ENCODE measurements at regions not wholly inside any gene's neighbourhood (a gene's known extent, or its start where the extent isn't known, plus 50 kb on each side); places are given as distances from the start of the nearest gene placed in this dataset.

GRCh38 chr3:72160351-72160750 lies 375.4 kb upstream of the PROK2 start:
- Histone ChIP-seq H3K36me3 (replicated peaks; ENCODE audit: insufficient read depth, low read depth) (no peaks in the 10 kb centered on the region), H3K4me3 (no peak overlapping the region), H3K27ac (no peak overlapping the region), H3K79me2 (no peaks in the 10 kb centered on the region), H2AFZ (no peak overlapping the region), H3K27me3 (no peaks in the 10 kb centered on the region), H4K20me1 (ENCODE audit: insufficient read depth, poor library complexity, severe bottlenecking) (no peaks in the 10 kb centered on the region), H3K9me3 (ENCODE audit: low read depth) (no peaks in the 10 kb centered on the region), H3K4me2 (no peak overlapping the region), H3K4me1 (ENCODE audit: insufficient read depth) (peaks cover 16% of the 10 kb centered on the region), H3K9me2 (replicated peaks; ENCODE audit: insufficient read depth) (no peaks in the 10 kb centered on the region)
- no peak for DNase-seq (ENCODE audit: low spot score)
- no peak for TF ChIP-seq CTCF (IDR thresholded peaks at IDR 0.05; ENCODE audit: poor library complexity)
- TF ChIP-seq EZH2phosphoT487 (IDR thresholded peaks at IDR 0.05; ENCODE audit: low read depth, severe bottlenecking, unreplicated experiment), result no peak
- TF ChIP-seq EZH2 (IDR thresholded peaks at IDR 0.05; ENCODE audit: borderline replicate concordance), result no peak
- 83% methylated on average over 5 of the region's 5 CpGs for WGBS (ENCODE audit: low lambda C conversion rate, missing lambda C conversion rate)

- no peak for DNase-seq (ENCODE audit: low spot score)
- no peak overlapping the region for H3K4me3 ChIP-seq
- H3K27me3 ChIP-seq, result no peaks in the 10 kb centered on the region
- no peak overlapping the region for H3K4me2 ChIP-seq
- no peaks in the 10 kb centered on the region for H3K36me3 ChIP-seq (replicated peaks; ENCODE audit: insufficient read depth, low read depth)
- H3K9me2 ChIP-seq (replicated peaks; ENCODE audit: insufficient read depth), result no peaks in the 10 kb centered on the region
- H3K9me3 ChIP-seq (ENCODE audit: low read depth), result no peaks in the 10 kb centered on the region
- no peak overlapping the region for H2AFZ ChIP-seq
- no peak overlapping the region for H3K27ac ChIP-seq
- peaks cover 24% of the 10 kb centered on the region for H3K4me1 ChIP-seq (ENCODE audit: insufficient read depth)
- H4K20me1 ChIP-seq (ENCODE audit: insufficient read depth, poor library complexity, severe bottlenecking), result no peaks in the 10 kb centered on the region
- TF ChIP-seq EZH2phosphoT487 (IDR thresholded peaks at IDR 0.05; ENCODE audit: low read depth, severe bottlenecking, unreplicated experiment), result no peak
- no peak for TF ChIP-seq CTCF (IDR thresholded peaks at IDR 0.05; ENCODE audit: poor library complexity)
- TF ChIP-seq EZH2 (IDR thresholded peaks at IDR 0.05; ENCODE audit: borderline replicate concordance), result no peak
- whole genome bisulfite sequencing (ENCODE audit: low lambda C conversion rate, missing lambda C conversion rate), result 94% methylated on average over 2 of the region's 2 CpGs
- no peaks in the 10 kb centered on the region for H3K79me2 ChIP-seq
These were observed 374.5 kb upstream of the PROK2 start for GRCh38 chr3:72159487-72159886.

GRCh38 chr3:72158639-72159326 lies 373.8 kb upstream of the PROK2 start:
- Histone ChIP-seq H3K27ac (no peak overlapping the region), H4K20me1 (ENCODE audit: insufficient read depth, poor library complexity, severe bottlenecking) (no peaks in the 10 kb centered on the region), H3K9me3 (ENCODE audit: low read depth) (no peaks in the 10 kb centered on the region), H3K4me1 (ENCODE audit: insufficient read depth) (peaks cover 24% of the 10 kb centered on the region), H3K36me3 (replicated peaks; ENCODE audit: insufficient read depth, low read depth) (no peaks in the 10 kb centered on the region), H3K4me3 (no peak overlapping the region), H3K4me2 (no peak overlapping the region), H2AFZ (no peak overlapping the region), H3K27me3 (no peaks in the 10 kb centered on the region), H3K79me2 (no peaks in the 10 kb centered on the region), H3K9me2 (replicated peaks; ENCODE audit: insufficient read depth) (no peaks in the 10 kb centered on the region)
- 86% methylated on average over 15 of the region's 15 CpGs for WGBS (ENCODE audit: low lambda C conversion rate, missing lambda C conversion rate)
- no peak for DNase-seq (ENCODE audit: low spot score)
- TF ChIP-seq CTCF (IDR thresholded peaks at IDR 0.05; ENCODE audit: poor library complexity), result no peak
- no peak for TF ChIP-seq EZH2 (IDR thresholded peaks at IDR 0.05; ENCODE audit: borderline replicate concordance)
- no peak for TF ChIP-seq EZH2phosphoT487 (IDR thresholded peaks at IDR 0.05; ENCODE audit: low read depth, severe bottlenecking, unreplicated experiment)

Data from hepatocyte (in vitro differentiated cells).